ENCODE measurements at regions not wholly inside any gene's neighbourhood (a gene's known extent, or its start where the extent isn't known, plus 50 kb on each side); places are given as distances from the start of the nearest gene placed in this dataset.
"Not testable (repeated sequence)": the region's sequence is repeated elsewhere in the genome, so short reads cannot be mapped to it uniquely, and the experiment has no call there.

- H3K9me3 ChIP-seq = no peaks in the 10 kb centered on the region
- no peaks in the 10 kb centered on the region for H3K36me3 ChIP-seq (replicated peaks in 1 of 2; ENCODE audit: control insufficient read depth in 1 of 2, insufficient read depth in 2 of 2, low read length in 1 of 2)
- H3K79me2 ChIP-seq (ENCODE audit: insufficient read depth) = no peaks in the 10 kb centered on the region
- ChIA-PET CTCF (interaction anchor here (0.6 to 2.6 kb wide), 21 partner anchors 10 to 1859 kb away, joined by 3 to 26 read pairs (median 7); partner anchors contain the start of genes MZT2B and SMPD4), POLR2A (no interaction called here)
- no peaks in the 10 kb centered on the region for H3K27me3 ChIP-seq (ENCODE audit: insufficient read depth)
- no peaks in the 10 kb centered on the region for H3K9me2 ChIP-seq
- H3K4me1 ChIP-seq (ENCODE audit: control insufficient read depth in 1 of 2, insufficient read depth in 2 of 2, low read depth in 1 of 2, low read length in 1 of 2) = peaks cover 0 to 8% of the 10 kb centered on the region in 2 experiments; a peak in 1 of 4 replicates
- H3K27ac ChIP-seq (ENCODE audit: low read depth in 2 of 2, low read length in 1 of 2) = no peak overlapping the region
- H2AFZ ChIP-seq (ENCODE audit: low read depth) = no peak overlapping the region
- no peak overlapping the region; a peak in 1 of 4 replicates for H3K4me3 ChIP-seq (ENCODE audit: low read depth in 2 of 2, low read length in 1 of 2)
- TF ChIP-seq USF2 (IDR thresholded peaks at IDR 0.05; ENCODE audit: borderline replicate concordance, low read depth, low read length) = no peak
- no peak for TF ChIP-seq ELF1 (IDR thresholded peaks at IDR 0.05)
- peak; percentile 43 for TF ChIP-seq RAD21 (IDR thresholded peaks at IDR 0.05; ENCODE audit: low read length)
- H3K4me2 ChIP-seq = no peak overlapping the region
- H3F3A ChIP-seq (replicated peaks; ENCODE audit: insufficient read depth) = no peaks in the 10 kb centered on the region
- H4K20me1 ChIP-seq (ENCODE audit: insufficient read depth) = no peaks in the 10 kb centered on the region
- H3K9ac ChIP-seq = no peak overlapping the region
- WGBS (ENCODE audit: low lambda C conversion rate) = 32% methylated on average over 14 of the region's 21 CpGs
- peak; percentile 52 for DNase-seq
These were observed 56.7 kb upstream of the RAB6C start for GRCh38 chr2:129922571-129923264.

GRCh38 chr2:129923265-129924091 lies 56.0 kb upstream of the RAB6C start:
- H2AFZ ChIP-seq (ENCODE audit: low read depth) = no peak overlapping the region
- H3K4me1 ChIP-seq (ENCODE audit: control insufficient read depth in 1 of 2, insufficient read depth in 2 of 2, low read depth in 1 of 2, low read length in 1 of 2) = peaks cover 0 to 11% of the 10 kb centered on the region in 2 experiments; a peak in 1 of 4 replicates
- no peak overlapping the region for H3K27ac ChIP-seq (ENCODE audit: low read depth in 2 of 2, low read length in 1 of 2)
- DNase-seq = peak; percentile 82
- no peaks in the 10 kb centered on the region for H3K36me3 ChIP-seq (replicated peaks in 1 of 2; ENCODE audit: control insufficient read depth in 1 of 2, insufficient read depth in 2 of 2, low read length in 1 of 2)
- 6% methylated on average over 23 of the region's 30 CpGs for WGBS (ENCODE audit: low lambda C conversion rate)
- peak overlapping the region; percentile 55 for H3K4me2 ChIP-seq
- H3K9ac ChIP-seq = no peak overlapping the region
- H3F3A ChIP-seq (replicated peaks; ENCODE audit: insufficient read depth) = no peaks in the 10 kb centered on the region
- no peaks in the 10 kb centered on the region for H4K20me1 ChIP-seq (ENCODE audit: insufficient read depth)
- ChIA-PET POLR2A (no interaction called here), CTCF (interaction anchor here (0.6 to 2.6 kb wide), 42 partner anchors 10 to 1860 kb away, joined by 3 to 26 read pairs (median 4); partner anchors contain the start of genes MZT2B and SMPD4)
- TF ChIP-seq SIN3A (IDR thresholded peaks at IDR 0.05; ENCODE audit: borderline replicate concordance, low read depth, low read length) (no peak), CHD2 (IDR thresholded peaks at IDR 0.05; ENCODE audit: low read length, partially characterized antibody) (no peak), CTCF (IDR thresholded peaks at IDR 0.05) (peak; percentile 56), POLR2AphosphoS5 (IDR thresholded peaks at IDR 0.05; ENCODE audit: low read depth, low read length) (no peak), RAD21 (IDR thresholded peaks at IDR 0.05; ENCODE audit: low read length) (peak; percentile 84), SMC3 (IDR thresholded peaks at IDR 0.05; ENCODE audit: low read depth, low read length) (peak; percentile 61)
- no peaks in the 10 kb centered on the region for H3K79me2 ChIP-seq (ENCODE audit: insufficient read depth)
- peak overlapping the region in 1 of 2 experiments; percentile 28; a peak in 1 of 4 replicates for H3K4me3 ChIP-seq (ENCODE audit: low read depth in 2 of 2, low read length in 1 of 2)
- no peaks in the 10 kb centered on the region for H3K27me3 ChIP-seq (ENCODE audit: insufficient read depth)
- no peaks in the 10 kb centered on the region for H3K9me3 ChIP-seq
- H3K9me2 ChIP-seq = no peaks in the 10 kb centered on the region

GRCh38 chr2:129924115-129924514 lies 55.4 kb upstream of the RAB6C start:
- H3K36me3 ChIP-seq (replicated peaks in 1 of 2; ENCODE audit: control insufficient read depth in 1 of 2, insufficient read depth in 2 of 2, low read length in 1 of 2); H4K20me1 ChIP-seq (ENCODE audit: insufficient read depth); H3K4me3 ChIP-seq (ENCODE audit: low read depth in 2 of 2, low read length in 1 of 2); H3K9me2 ChIP-seq; H3K79me2 ChIP-seq (ENCODE audit: insufficient read depth); H3K4me2 ChIP-seq; DNase-seq; H3K9me3 ChIP-seq; POLR2A ChIA-PET; H3K9ac ChIP-seq; H3F3A ChIP-seq (replicated peaks; ENCODE audit: insufficient read depth); H2AFZ ChIP-seq (ENCODE audit: low read depth); H3K27ac ChIP-seq (ENCODE audit: low read depth in 2 of 2, low read length in 1 of 2); H3K27me3 ChIP-seq (ENCODE audit: insufficient read depth): not testable (repeated sequence)
- 57% methylated on average over 12 of the region's 12 CpGs for WGBS (ENCODE audit: low lambda C conversion rate)
- H3K4me1 ChIP-seq (ENCODE audit: control insufficient read depth in 1 of 2, insufficient read depth in 2 of 2, low read depth in 1 of 2, low read length in 1 of 2) = peaks cover 0 to 16% of the 10 kb centered on the region in 2 experiments; a peak in 1 of 4 replicates
- CTCF ChIA-PET = interaction anchor here (0.8 to 2.6 kb wide), 37 partner anchors 9 to 1861 kb away, joined by 3 to 26 read pairs (median 5); no protein-coding TSS in a partner anchor

All from SK-N-SH (cell line).